ENCODE measurements at regions not wholly inside any gene's neighbourhood (a gene's known extent, or its start where the extent isn't known, plus 50 kb on each side); places are given as distances from the start of the nearest gene placed in this dataset.
A peak's percentile ranks its signal among the peaks of the same experiment; 100 is the strongest.

- BruUV-seq (replicated peaks) = no TSS peak
- Histone ChIP-seq H3K9me3 (ENCODE audit: low read depth, low read length, poor library complexity, severe bottlenecking) (no peaks in the 10 kb centered on the region), H3K27me3 (replicated peaks; ENCODE audit: insufficient read depth, low read depth, low read length, poor library complexity) (no peaks in the 10 kb centered on the region), H3K36me3 (ENCODE audit: insufficient read depth, low read length, poor library complexity, severe bottlenecking) (no peaks in the 10 kb centered on the region), H3K4me3 (ENCODE audit: low read depth, low read length, poor library complexity, severe bottlenecking) (no peak overlapping the region), H3K27ac (ENCODE audit: low read depth, low read length, poor library complexity, severe bottlenecking) (no peak overlapping the region), H3K4me1 (ENCODE audit: insufficient read depth, low read length, poor library complexity, severe bottlenecking) (peaks cover 8% of the 10 kb centered on the region)
- intact Hi-C loops (cut with micrococcal nuclease; ENCODE audit: unreplicated experiment) = loop anchor here (5.0 kb wide), 1 partner anchor 717 kb away; no protein-coding TSS in a partner anchor
- DNase-seq (ENCODE audit: low spot score) = no peak
- ChIA-PET POLR2A (ENCODE audit: low non-redundant PET) (no interaction called here), CTCF (no interaction called here)
- TF ChIP-seq CTCF (conservative IDR thresholded peaks at IDR 0.05; ENCODE audit: low read depth, low read length) = no peak
- TF ChIP-seq EZH2 (IDR thresholded peaks at IDR 0.05; ENCODE audit: borderline replicate concordance, low read depth, low read length, poor library complexity, severe bottlenecking) = no peak
Measured at GRCh38 chr5:69004676-69005075, 89.1 kb upstream of the SLC30A5 start.

- H3K27me3 ChIP-seq (replicated peaks; ENCODE audit: insufficient read depth, low read depth, low read length, poor library complexity) = no peaks in the 10 kb centered on the region
- H3K4me1 ChIP-seq (ENCODE audit: insufficient read depth, low read length, poor library complexity, severe bottlenecking) = peaks cover 8% of the 10 kb centered on the region
- BruUV-seq (replicated peaks) = no TSS peak
- H3K4me3 ChIP-seq (ENCODE audit: low read depth, low read length, poor library complexity, severe bottlenecking) = no peak overlapping the region
- CTCF ChIA-PET = no interaction called here
- POLR2A ChIA-PET (ENCODE audit: low non-redundant PET) = no interaction called here
- H3K9me3 ChIP-seq (ENCODE audit: low read depth, low read length, poor library complexity, severe bottlenecking) = no peaks in the 10 kb centered on the region
- TF ChIP-seq CTCF (conservative IDR thresholded peaks at IDR 0.05; ENCODE audit: low read depth, low read length) (no peak), EZH2 (IDR thresholded peaks at IDR 0.05; ENCODE audit: borderline replicate concordance, low read depth, low read length, poor library complexity, severe bottlenecking) (no peak)
- no peak for DNase-seq (ENCODE audit: low spot score)
- no peaks in the 10 kb centered on the region for H3K36me3 ChIP-seq (ENCODE audit: insufficient read depth, low read length, poor library complexity, severe bottlenecking)
- H3K27ac ChIP-seq (ENCODE audit: low read depth, low read length, poor library complexity, severe bottlenecking) = no peak overlapping the region
- intact Hi-C loops (cut with micrococcal nuclease; ENCODE audit: unreplicated experiment) = loop anchor here (5.0 kb wide), 1 partner anchor 719 kb away; no protein-coding TSS in a partner anchor
Measured at GRCh38 chr5:69006030-69006429, 87.8 kb upstream of the SLC30A5 start.

GRCh38 chr5:69007163-69007562 lies 86.7 kb upstream of the SLC30A5 start:
- H3K9me3 ChIP-seq (ENCODE audit: low read depth, low read length, poor library complexity, severe bottlenecking) = no peaks in the 10 kb centered on the region
- POLR2A ChIA-PET (ENCODE audit: low non-redundant PET) = no interaction called here
- no peak overlapping the region for H3K4me3 ChIP-seq (ENCODE audit: low read depth, low read length, poor library complexity, severe bottlenecking)
- DNase-seq (ENCODE audit: low spot score) = peak; percentile 55
- no peaks in the 10 kb centered on the region for H3K27me3 ChIP-seq (replicated peaks; ENCODE audit: insufficient read depth, low read depth, low read length, poor library complexity)
- CTCF ChIA-PET = interaction anchor here (1.3 kb wide), 1 partner anchor 720 kb away, joined by 4 read pairs; no protein-coding TSS in a partner anchor
- H3K36me3 ChIP-seq (ENCODE audit: insufficient read depth, low read length, poor library complexity, severe bottlenecking) = no peaks in the 10 kb centered on the region
- intact Hi-C loops (cut with micrococcal nuclease; ENCODE audit: unreplicated experiment) = loop anchor here (5.0 kb wide), 1 partner anchor 720 kb away; no protein-coding TSS in a partner anchor
- no peak for TF ChIP-seq CTCF (conservative IDR thresholded peaks at IDR 0.05; ENCODE audit: low read depth, low read length)
- no peak for TF ChIP-seq EZH2 (IDR thresholded peaks at IDR 0.05; ENCODE audit: borderline replicate concordance, low read depth, low read length, poor library complexity, severe bottlenecking)
- peaks cover 8% of the 10 kb centered on the region for H3K4me1 ChIP-seq (ENCODE audit: insufficient read depth, low read length, poor library complexity, severe bottlenecking)
- no peak overlapping the region for H3K27ac ChIP-seq (ENCODE audit: low read depth, low read length, poor library complexity, severe bottlenecking)
- BruUV-seq (replicated peaks) = no TSS peak

Measured in A673 (cell line).